GM18502 (cell line): ENCODE measurements at regions not wholly inside any gene's neighbourhood (a gene's known extent, or its start where the extent isn't known, plus 50 kb on each side); places are given as distances from the start of the nearest gene placed in this dataset.

Source experiments
- ATAC-seq: cut with Tn5 transposase; IDR thresholded peaks from one replicate; pipeline ENCODE4 v1.9.1; 2021; ENCODE audit warnings: mild to moderate bottlenecking; ENCODE audit not compliant: unreplicated experiment, poor library complexity

GRCh38 chr2:128399690-128400291 is 81.1 kb upstream of the HS6ST1 start:
- no peak for ATAC-seq

DNA sequence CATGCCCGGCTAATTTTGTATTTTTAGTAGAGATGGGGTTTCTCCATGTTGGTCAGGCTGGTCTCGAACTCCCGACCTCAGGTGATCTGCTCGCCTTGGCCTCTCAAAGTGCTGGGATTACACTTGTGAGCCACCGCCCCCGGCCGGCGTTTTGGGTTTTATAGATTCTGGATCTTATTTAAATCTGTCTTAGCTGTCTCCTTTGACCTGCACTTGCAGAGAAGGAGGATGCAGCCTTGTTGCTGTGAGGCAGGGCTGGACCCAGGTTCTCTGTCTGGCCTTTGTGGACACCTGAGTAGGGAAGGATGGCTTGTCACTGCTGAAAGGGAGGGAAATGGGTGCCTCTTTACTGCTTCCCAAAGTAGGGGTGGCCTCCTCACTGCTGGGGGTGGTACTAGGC is 83.0 kb upstream of the HS6ST1 start:
- no peak for ATAC-seq

DNA sequence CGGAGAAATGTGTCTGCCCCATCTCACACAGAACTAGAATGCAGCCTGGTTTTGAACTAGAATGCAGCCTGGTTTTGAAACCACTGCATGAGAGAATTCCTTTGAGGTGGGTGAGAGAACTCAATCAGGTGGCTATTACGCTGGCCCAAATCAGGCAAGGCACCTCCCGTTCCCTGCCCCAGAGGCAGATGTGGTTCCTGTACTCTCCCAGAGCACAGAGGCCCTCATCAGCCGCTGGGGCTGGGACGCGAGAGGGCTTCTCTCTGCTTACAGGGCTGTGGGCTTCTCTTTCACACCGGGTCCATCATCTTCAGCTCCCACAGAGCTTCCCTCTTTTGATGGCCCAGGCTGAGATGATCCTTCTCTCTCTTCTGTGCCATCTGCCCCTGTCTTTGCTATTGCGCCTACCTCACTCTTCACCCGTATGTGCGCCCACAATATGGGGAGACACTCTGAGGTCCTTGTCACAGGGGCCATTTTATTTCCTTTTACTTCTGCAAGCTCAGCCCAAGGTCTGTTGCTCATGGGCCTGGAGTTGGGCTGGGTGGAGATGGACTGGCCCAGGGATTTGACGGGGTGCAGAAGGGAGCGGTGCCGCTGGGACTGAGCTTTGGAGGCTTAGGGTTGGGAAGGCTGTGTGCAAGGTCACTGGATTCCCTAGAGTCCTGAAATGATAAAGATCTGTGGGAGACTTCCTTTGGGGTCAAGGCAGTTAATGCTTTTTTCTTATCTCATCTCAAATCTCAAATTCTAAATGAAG is 84.4 kb upstream of the HS6ST1 start:
- no peak for ATAC-seq

- ATAC-seq, result no peak
Observed at GRCh38 chr2:128403814-128404708, 85.4 kb upstream of the HS6ST1 start.

DNA sequence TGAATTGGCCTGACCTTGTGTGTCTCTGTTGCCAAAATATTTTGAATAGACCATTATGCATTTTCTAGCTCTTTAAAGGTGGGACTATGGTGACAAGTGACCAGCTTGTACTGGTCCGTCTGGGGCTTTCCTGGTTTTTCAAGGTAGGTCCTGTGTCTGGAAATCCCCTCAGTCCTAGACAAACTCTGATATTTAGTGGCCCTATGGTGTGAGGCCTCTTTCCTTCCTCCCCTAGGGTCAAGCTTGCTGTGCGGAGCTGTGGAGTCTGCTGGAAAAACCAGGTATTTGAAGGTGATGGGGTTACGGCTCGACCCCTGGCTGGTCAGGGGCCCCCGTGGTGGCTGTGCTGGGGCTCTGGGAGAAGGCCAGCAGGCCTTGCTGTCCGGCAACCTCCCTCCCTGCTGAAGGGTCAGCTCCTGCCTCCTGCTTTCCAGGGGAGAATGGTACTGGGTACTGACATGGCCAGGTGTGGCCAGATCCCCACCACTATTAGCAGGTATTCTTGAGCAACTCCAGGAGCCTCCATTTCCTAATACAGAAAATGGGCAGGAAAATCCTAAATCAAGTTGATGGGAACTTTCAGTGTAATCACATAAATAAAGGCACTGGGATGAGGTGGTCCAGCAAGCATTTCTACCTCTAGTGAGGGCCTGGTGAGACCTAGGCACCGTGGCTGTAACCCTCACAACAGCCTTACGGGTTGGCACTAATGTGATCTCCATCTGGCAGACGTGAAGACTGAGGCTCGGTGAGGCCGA is 86.2 kb upstream of the HS6ST1 start:
- ATAC-seq, result no peak

- ATAC-seq, result no peak
Observed at GRCh38 chr2:128405467-128405900, 86.8 kb upstream of the HS6ST1 start.

DNA sequence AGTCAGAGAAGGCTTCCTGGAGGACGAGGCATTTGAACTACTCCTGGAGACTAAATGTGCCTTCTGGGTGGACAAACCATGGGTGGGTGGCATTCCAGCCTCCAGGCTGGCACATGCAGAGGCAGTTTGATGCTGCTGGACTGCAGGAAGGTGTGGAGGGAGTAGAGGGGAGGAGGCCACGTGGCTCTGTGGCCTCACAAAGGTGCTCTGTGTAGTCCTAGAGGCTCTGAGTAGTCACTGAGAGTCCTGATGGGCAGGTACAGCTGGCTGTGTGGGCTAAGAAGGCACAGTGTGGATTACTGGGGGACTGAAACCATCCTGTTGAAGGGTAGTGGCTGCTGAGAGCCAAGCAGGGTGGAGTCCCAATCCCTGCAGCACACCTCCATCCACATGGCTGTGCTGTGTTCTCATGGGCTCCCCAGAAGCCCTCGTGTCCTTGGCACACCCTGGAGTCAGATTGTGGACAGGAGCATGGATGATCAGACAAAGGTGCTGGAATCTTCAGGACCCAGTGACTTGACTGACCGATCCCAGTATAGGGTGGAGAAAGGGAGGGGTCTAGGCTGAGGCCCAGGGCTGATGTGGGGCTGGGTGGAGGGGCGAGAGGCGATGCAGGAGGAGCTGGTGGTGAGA is 87.4 kb upstream of the HS6ST1 start:
- ATAC-seq, result no peak

DNA sequence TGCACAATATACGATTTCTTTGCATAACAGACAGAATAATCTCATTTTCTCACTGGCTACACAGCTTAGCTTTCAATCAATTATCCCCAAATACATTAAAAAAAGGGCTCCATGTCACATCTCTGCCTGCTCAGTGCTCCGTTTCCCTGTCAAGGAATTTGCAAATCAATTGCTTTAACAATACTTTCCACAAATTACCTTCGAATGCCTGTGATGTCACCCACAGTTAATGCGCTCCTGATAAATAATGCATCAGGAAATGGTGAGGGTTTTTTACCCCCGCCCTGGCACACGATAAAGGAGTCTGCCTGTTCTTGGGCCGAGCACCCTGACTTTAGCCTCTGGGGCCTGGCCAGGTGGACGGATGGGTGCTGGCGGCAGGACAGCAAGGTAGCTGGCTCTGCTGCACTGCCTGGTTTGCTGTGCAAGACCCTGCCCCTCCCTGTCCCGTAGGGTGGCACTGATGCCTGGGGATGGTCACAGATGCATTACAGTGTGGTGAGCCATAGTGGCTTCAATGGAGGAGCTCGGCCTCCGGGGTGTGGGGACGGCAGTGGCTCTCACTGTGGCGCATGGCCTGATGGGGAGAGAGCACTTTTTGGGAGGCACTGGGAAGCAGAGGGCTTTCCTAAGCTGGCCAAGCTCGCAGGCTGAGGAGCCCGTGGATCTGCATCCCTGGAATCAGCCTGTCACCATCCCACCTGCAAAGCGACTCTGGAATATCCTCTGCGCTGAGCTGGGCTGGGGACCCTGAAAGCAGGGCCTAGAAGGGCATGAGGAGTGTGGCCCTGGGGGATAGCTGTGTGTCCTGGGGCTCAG is 88.3 kb upstream of the HS6ST1 start:
- no peak for ATAC-seq

GRCh38 chr2:128408349-128409305 is 90.0 kb upstream of the HS6ST1 start:
- no peak for ATAC-seq

DNA sequence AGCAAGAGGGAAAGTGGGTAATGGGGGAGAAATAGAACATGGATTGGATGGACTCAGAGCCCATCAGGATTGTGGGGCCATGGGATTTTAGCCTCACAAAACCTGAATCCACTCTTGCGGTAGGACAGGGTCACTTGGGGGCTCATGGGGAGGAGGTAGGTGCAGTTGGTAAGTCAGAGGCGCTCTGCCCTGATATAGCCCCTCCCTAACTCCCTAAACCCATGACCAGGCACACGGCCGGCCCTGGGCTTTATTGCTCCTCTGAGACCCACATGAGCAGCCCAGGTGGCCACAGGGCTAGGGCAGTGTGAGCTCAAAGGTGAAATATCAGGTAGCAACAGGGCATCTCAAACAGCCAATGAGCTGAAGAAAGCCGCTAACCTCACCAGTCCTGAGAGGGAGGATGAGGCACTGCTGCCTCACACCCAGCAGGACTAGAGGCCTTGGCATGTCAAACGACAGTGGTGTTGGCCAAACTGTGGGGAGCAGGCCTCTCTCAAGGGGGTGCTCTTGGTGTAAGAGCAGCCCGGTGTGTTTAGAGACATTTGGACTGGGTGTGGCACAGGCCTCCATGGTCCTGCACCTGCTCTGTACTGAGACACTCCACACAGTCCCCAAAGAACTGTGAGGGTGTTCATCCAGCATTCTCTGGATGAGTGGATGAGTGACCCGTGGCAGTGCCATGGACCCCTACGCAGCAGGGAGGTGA is 90.8 kb upstream of the HS6ST1 start:
- ATAC-seq, result no peak

GRCh38 chr2:128410035-128410757 is 91.5 kb upstream of the HS6ST1 start:
- no peak for ATAC-seq

DNA sequence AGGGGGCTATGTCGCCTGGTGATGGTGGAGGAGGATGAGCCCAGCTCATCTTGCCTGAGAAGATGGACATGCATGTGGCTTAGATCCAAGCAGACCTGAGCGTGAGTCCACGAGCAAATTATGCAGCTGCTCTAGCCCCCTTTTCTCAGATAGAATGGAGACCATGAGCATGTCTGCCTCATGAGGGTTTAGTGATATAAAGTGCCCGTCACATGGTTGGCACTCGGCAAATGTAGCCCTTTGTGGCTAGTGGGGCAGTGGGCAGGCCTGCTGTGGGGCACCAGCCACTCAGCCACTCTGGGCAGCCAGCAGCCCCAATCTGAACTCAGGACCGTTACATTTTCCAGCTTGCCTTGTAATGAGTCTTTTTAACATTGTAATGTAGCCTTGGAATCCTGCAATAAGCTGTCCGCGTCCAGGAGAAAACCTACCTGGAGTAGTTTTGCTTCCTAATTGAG is 92.1 kb upstream of the HS6ST1 start:
- no peak for ATAC-seq

DNA sequence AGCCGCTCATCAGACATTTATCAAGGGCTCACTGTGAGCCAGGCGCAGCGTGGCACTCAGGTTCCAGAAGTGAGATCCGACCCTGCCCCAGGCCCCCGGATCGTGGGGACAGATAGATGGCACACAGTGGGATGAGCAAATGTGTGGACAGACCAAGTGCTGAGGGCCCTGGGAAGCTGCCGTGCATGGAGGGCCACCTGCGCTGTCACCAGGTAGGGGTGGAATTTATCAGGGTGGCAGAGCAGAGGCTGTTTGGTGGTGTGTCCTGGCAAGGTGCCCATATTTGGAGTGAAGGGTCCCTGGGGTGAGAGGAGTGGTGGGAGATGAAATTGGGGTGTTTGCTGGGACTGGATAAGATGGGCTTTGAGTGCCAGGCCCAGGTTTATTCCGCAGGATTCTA is 92.8 kb upstream of the HS6ST1 start:
- no peak for ATAC-seq

DNA sequence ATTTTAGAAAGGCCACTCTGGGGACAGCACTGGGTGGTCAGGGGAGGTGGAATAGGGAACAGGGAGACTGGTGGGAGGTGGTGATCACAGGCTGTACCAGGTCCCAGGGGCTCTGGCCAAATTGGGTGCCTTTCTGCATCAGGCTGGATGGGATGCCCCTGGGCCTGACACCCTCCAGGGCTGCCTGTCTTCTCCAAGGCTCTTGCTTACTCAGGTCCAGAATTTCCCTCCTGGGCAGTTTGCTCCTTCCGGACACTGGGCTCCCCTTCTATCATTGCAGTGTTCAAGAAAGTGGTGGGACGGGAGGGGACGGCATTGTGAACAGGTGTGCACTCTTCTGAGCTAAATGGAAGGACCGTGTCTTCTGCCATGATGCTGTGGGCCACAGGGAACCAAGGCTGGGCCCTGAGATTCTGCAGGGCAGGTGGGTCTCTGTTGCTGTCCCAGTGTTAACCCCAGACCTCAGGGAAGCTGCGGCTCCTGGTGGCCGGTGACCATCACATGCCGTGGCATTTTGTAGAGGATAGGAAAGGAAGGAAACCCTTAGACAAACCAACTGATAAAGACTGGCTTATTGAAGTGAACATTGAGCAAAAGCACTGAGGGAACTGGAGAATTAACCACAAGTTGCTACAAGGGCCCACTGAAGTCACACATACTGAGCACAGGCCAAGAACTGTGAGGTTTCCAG is 93.7 kb upstream of the HS6ST1 start:
- ATAC-seq, result no peak

- no peak for ATAC-seq
Observed at GRCh38 chr2:128413014-128413717, 94.5 kb upstream of the HS6ST1 start.
